C4-2B (cell line): ENCODE measurements at regions not wholly inside any gene's neighbourhood (a gene's known extent, or its start where the extent isn't known, plus 50 kb on each side); places are given as distances from the start of the nearest gene placed in this dataset.

ENCODE experiments used
- ZFX ChIP-seq: fragments of 450-650 bp; IDR thresholded peaks from 2 replicates; pipeline ENCODE4 v1.6.1; 2017
- TF ChIP-seq, protein P1 (sequence below): fragments of 450-650 bp; conservative IDR thresholded peaks from 2 replicates; pipeline ENCODE4 v1.5.1; 2017; ENCODE audit warnings: mild to moderate bottlenecking

DNA sequence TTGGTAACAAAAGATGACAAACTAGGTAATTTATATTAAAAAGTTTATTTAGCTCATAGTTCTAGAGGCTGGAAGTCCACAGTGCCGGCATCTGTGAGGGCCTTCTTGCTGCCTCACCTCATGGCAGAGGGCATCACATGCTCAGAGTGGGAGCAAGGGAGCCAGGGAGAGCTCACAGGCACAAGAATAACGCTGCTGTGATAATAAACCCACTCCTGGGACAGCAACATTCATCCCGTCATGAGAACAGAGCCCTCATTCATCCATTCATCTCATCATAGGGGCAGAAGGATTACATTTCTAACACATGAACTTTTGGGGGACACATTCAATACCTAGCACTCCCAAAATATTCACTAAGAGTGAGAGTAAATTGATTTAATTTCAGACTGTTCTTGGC, 170.6 kb upstream of the AKR1E2 start:
- TF ChIP-seq, protein P1, sequence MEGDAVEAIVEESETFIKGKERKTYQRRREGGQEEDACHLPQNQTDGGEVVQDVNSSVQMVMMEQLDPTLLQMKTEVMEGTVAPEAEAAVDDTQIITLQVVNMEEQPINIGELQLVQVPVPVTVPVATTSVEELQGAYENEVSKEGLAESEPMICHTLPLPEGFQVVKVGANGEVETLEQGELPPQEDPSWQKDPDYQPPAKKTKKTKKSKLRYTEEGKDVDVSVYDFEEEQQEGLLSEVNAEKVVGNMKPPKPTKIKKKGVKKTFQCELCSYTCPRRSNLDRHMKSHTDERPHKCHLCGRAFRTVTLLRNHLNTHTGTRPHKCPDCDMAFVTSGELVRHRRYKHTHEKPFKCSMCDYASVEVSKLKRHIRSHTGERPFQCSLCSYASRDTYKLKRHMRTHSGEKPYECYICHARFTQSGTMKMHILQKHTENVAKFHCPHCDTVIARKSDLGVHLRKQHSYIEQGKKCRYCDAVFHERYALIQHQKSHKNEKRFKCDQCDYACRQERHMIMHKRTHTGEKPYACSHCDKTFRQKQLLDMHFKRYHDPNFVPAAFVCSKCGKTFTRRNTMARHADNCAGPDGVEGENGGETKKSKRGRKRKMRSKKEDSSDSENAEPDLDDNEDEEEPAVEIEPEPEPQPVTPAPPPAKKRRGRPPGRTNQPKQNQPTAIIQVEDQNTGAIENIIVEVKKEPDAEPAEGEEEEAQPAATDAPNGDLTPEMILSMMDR: no peak
- no peak for TF ChIP-seq ZFX
